Activated CD4-positive, CD25-positive, alpha-beta regulatory T cell treated with anti-CD3 and anti-CD28 coated beads, Interleukin-2, amount 50 U/mL, for 72 hours (primary cell): ENCODE measurements at regions not wholly inside any gene's neighbourhood (a gene's known extent, or its start where the extent isn't known, plus 50 kb on each side); places are given as distances from the start of the nearest gene placed in this dataset.

ENCODE experiments used
- DNase-seq: peaks from one replicate; pipeline ENCODE4 v3.0.0; 2021

GRCh38 chr9:107172160-107172978 lies 110.7 kb upstream of the RAD23B start:
- peak; percentile 65 for DNase-seq

DNA sequence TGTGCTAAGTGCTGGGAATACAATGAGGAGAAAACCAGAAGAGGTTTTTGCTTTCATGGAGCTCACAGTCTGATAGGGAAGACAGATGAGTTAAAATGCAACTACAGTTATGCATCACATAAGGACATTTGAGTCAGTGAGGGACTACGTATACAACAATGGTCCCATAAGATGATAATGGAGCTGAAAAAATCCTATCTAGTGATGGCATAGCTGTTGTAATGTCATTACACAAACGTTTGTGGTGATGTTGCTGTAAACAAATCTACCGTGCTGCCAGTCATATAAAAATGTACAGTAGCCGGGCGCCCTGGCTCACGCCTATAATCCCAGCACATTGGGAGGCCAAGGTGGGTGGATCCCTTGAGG lies 110.1 kb upstream of the RAD23B start:
- no peak for DNase-seq

- no peak for DNase-seq
These were observed 109.5 kb upstream of the RAD23B start for GRCh38 chr9:107173422-107174180.

GRCh38 chr9:107174441-107174840 lies 108.6 kb upstream of the RAD23B start:
- no peak for DNase-seq

GRCh38 chr9:107175041-107175440 lies 108.0 kb upstream of the RAD23B start:
- no peak for DNase-seq

DNA sequence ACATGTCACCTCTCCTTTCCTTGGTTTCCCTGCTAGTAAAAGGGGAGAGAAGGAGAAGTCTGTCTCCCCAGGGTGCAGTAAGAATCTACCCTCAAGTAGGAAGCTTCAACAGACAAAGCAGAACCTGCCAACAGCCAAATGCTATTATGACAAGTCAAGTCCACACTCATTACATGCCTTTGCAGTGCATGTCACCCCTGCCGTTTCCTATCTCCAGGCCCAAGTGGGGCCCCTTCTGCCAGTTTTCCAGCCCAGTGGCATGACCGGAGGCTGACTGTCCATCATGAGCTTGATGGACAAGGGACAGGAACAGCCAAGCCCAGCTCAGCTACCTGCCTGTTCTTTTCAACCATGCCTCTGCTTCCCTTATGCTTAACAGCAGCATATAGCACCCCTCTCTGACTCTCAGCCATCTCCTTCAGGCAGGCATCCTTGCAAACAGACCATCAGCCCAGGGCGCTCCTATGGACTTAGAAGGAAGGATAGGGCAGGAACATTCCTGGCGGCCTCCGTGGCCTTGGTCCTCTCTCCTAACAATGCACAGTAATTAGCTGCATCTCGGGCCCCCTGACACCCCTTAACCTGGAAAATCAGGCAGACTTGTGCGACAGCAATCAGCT lies 107.2 kb upstream of the RAD23B start:
- no peak for DNase-seq

DNA sequence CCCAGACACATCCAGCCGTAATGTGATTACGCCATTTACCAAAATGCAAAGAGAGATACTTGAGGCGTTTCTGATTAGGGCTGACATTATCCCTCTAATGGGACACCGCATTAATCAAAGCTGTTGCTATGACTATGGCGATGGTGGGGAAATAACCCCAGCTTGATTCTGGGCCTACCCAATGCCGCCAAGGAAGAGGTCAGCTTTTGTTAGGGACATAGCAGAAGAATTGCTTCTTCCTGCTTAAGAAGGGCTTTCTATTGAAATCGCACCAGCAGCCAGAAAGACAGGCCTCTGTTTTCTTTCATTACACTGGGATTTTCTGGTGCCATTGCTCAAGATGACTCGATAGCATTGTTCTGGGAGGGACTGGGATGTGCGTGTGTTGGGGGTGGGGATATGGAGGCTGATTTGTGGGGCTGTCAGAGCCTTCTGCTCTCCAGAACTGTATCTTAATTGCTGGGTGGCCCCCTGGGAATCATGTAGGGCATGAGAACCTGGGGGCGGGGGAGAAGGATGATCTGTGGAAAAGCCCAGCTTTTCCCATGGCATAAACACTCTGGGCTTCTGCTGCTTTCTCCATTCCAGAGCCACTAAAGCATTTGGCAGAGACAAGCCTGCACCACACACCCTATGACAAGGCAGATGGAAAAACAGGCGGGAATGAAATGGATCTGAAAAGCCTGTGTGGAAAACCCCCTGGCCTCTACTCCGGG lies 106.5 kb upstream of the RAD23B start:
- DNase-seq = no peak

DNA sequence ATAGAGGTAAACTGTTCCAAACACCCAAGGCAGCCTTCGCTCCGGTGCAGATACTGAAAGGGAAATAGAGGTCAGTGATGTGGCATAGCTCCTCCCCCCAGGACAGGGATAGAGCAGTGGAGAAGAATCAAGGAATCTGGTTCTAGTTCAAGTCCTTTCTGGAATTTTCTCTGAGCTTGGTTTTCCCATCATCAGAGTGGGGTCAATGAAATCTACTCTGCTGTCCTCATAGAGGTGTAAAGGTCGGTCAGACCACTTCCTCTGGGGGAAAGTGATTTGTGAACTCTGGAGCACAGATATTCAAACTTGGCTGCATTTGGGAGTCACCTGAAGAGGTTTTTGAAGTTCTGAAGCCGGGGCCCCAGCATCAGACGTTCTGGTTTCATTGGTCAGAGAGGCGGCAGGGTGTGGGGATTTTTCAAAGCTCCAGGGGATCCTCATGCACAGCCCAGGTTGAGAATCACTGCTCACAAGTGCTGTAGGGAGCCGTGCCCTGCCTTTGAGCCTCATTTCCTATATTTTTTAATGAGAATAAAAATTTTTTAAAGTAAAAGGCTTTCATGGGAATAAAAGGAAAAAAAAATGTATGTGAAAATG lies 105.7 kb upstream of the RAD23B start:
- DNase-seq = no peak

DNA sequence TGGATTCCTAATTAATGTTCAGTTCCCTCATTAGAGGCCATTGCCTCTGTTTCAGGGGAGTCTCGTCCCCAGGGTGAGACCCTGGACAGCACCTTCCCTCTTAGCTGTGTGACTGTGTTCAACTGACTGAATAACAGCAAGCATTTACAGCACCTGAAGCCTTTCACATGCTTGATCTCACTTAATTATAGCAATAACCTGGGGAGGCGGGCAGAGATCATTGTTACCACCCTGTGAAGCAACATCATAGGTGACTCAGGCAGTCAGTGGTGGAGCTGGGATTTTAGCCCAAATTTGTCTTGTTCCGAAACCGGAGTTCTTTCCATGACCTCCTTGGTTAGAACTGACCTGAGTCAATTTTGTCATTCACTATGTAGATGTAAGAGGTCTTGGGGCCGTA lies 105.2 kb upstream of the RAD23B start:
- no peak for DNase-seq

- DNase-seq = no peak
These were observed 104.8 kb upstream of the RAD23B start for GRCh38 chr9:107178293-107178692.

- no peak for DNase-seq
These were observed 102.9 kb upstream of the RAD23B start for GRCh38 chr9:107180206-107180605.

DNA sequence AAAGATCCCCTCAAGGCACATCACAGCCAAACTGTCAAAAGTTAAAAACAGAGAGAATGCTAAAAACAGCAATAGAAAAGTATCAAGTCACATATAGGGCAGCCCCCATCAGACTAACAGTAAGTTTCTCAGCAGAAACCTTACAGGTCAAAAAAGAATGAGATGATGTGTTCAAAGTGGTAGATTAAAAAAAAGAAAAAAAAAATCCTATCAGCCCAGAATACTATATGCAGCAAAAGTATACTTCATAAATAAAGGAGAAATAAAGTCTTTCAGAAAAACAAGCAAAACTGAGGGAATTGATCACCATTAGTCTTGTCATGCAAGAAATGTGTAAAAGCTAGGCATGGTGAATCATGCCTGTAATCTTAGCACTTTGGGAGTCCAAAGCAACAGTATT lies 99.9 kb upstream of the RAD23B start:
- DNase-seq = no peak

DNA sequence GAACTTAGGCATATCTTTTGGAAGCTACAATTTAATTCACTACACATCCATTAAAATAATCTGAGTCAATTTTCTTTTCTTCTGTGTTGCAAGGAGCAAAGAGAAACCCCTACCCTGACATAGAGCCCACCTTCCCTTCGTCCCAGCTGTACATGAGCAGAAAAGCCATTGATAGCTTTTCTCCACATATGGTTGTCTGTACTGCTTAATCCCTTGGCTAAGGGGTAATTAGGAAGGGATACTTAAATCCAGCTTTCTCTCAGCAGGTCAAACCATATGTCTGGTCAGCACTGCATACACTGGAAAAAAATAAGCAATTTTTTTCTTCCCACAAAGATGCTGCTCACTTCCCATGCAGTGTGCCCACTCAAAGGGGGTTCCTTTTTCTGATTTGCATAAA lies 94.7 kb upstream of the RAD23B start:
- DNase-seq = no peak

DNA sequence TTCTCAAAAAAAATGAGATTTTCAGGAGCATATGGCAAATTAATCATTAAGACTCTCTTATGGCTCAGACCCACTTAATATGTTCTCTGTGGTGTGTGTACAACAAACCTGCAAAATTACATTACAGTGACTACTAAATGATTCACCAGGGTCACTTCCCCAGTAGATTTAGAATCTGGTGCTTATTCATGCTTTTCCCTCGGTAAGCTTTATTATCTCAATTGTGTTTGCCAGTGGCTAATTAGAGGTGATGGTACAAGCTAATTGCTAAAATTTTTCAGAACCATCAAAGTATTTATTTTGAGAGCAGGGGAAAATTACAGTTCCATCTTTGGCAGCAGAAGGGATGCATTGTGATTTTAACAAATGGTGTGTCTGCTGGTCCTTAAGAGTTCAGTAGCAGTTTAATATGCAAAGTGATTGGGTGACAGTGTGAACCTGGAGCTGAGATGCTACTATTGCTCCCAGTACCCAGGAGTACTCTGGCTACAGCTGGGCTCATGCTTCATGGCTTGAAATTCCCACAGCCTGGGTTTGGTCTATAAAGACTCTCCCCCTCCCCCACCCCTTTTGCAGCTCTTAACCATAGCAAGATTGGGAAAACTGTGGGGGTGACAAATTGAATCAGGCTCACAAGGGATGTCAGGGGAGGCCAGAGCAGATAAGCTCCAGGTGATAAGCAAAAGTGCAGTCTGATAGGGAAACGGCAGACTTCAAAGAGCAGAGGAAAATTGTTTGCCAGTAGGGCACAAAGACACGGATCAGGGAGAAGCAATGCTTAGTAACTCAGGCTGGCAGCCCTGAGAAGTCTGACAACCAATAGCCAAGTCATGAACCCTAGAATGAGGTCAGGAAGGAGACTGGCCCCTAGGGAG lies 92.8 kb upstream of the RAD23B start:
- DNase-seq = no peak

GRCh38 chr9:107190936-107191290 lies 92.2 kb upstream of the RAD23B start:
- no peak for DNase-seq

DNA sequence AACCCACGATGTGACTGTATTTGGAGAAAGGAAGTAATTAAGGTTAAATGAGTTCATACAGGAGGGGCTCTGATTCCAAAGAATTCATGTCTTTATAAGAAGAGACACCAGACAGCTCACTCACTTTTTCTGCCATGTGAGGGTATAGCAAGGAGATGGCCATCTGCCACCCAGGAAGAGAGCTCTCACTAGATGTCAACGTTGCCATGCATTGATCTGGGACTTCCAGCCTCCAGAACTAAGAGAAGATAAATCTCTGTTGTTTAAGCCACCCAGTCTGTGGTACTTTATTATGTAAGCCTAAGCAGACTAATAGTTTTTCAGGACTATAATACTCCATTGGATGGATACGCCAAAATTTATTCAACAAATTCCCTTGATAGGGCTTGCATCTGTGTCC lies 89.8 kb upstream of the RAD23B start:
- DNase-seq = no peak

DNA sequence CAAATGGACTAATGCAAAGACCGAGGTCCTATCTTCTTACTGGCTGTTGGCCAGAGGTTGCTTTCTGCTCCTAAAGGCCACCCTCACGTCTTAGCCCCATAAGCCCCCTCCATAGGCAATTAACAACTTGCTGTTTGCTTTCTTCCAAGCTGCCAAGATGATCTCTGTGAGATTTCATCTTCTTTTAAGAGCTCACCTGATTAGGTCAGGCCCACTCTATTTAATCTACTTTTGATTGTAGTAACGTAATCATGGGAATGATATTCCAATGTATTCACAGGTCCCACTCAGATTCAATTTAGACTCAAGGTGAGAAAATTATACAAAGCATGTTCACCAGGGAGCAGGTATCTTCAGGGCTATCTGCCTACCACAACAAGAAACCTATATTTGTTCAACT lies 84.4 kb upstream of the RAD23B start:
- no peak for DNase-seq

DNA sequence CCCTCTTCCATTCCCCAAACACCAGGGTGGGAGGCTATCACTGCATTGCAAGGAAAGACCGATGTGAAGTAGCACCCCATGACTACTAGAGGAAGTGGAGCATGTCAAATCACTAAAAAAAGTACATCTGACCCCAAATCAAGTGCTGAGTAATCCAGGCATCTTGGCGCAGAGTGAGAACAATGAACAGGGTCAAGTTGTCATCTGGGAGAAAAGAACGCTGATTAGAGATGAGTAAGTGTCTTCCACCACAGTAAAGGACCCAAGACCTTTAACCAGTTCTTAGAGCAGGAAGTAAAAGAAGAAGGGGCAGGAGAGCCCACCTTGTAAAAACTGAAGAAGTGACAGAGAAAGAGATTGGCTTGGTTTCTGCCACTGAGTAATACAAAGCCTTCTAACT lies 75.0 kb upstream of the RAD23B start:
- no peak for DNase-seq

DNA sequence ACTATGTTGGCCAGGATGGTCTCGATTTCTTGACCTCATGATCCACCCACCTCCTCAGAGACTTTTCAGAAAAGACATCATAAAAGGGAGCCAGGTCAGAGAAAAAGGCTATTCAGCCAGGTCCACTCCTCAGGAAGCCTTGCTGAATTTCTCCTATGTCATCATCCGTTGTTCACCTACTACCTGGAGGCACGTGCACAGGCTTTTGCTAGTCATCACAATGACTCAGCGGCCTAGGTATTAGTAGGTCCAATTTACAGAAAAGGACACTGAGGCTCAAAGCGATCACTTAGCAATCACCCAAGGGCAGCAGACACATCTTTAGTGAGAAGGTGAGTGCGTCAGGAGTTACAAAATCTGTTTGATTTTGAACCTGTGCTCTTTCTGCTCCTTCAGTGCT lies 72.3 kb upstream of the RAD23B start:
- DNase-seq = no peak

DNA sequence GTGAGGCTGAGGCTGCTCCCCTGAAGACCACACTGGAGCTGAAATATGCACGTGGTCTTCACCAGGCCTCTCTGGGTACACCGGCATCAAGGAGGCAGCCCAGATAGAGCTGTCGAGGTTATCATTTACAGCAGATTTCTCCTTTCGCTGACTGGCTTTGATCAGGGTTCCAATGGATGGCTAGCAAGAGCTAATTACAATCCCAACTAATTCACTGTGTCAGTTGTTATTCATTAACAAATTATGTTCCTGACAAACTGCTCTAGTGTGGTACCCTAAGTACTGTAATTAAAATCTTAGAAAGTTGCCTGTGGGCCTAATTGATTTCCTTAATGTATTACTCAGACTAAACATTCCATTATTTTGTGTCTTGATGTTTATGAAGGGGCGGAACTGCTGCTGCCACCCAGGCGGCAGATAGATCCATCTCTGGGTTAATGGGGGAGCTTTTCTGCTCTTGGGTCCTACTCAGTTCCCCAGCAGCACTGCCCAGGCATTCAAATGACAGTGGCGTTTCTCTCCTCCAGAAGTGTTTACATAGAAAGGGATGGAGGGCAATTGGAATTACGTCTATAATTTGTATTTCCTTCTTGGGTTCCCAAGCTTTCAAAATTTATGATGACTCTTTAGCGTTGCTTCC lies 71.7 kb upstream of the RAD23B start:
- no peak for DNase-seq

- no peak for DNase-seq
These were observed 70.5 kb upstream of the RAD23B start for GRCh38 chr9:107212613-107213012.

GRCh38 chr9:107213080-107213479 lies 70.0 kb upstream of the RAD23B start:
- no peak for DNase-seq
